ENCODE measurements at regions not wholly inside any gene's neighbourhood (a gene's known extent, or its start where the extent isn't known, plus 50 kb on each side); places are given as distances from the start of the nearest gene placed in this dataset.

- 0 out of 2 replicates have a peak, but pooled peaks cover 4% of the 10 kb centered on the region for H3F3A ChIP-seq (ENCODE audit: insufficient read depth, low read length)
- no peaks in the 10 kb centered on the region for H3K36me3 ChIP-seq (replicated peaks; ENCODE audit: insufficient read depth, low read length)
- no peaks in the 10 kb centered on the region for H3K27me3 ChIP-seq (replicated peaks; ENCODE audit: insufficient read depth, low read length)
- no peak overlapping the region for H3K4me2 ChIP-seq (ENCODE audit: low read depth, low read length)
- no peaks in the 10 kb centered on the region for H3K9me3 ChIP-seq (replicated peaks; ENCODE audit: insufficient read depth, low read length)
- DNase-seq: no peak
- H3K27ac ChIP-seq (ENCODE audit: low read length): no peak overlapping the region
- no peak overlapping the region for H3K9ac ChIP-seq (ENCODE audit: low read length)
- no peak overlapping the region for H3K4me3 ChIP-seq (ENCODE audit: low read length)
- no peak overlapping the region for H2AFZ ChIP-seq (ENCODE audit: low read length)
- no peaks in the 10 kb centered on the region for H4K20me1 ChIP-seq (ENCODE audit: insufficient read depth, low read length)
- H3K79me2 ChIP-seq (ENCODE audit: low read length): no peaks in the 10 kb centered on the region
- peaks cover 15% of the 10 kb centered on the region for H3K4me1 ChIP-seq (ENCODE audit: low read length)
- TF ChIP-seq CTCF (IDR thresholded peaks at IDR 0.05; ENCODE audit: low read length) (no peak), EZH2phosphoT487 (IDR thresholded peaks at IDR 0.05; ENCODE audit: low read length) (no peak), EZH2 (optimal IDR thresholded peaks at IDR 0.05; ENCODE audit: low read depth, low read length) (no peak)
- no peaks in the 10 kb centered on the region for H3K9me2 ChIP-seq (replicated peaks; ENCODE audit: insufficient read depth, low read length)
These were observed 310.2 kb upstream of the SGK1 start for GRCh38 chr6:134628154-134628553.

GRCh38 chr6:134627707-134628106, 309.8 kb upstream of the SGK1 start:
- Histone ChIP-seq H3K4me3 (ENCODE audit: low read length) (no peak overlapping the region), H3K4me2 (ENCODE audit: low read depth, low read length) (no peak overlapping the region), H3K4me1 (ENCODE audit: low read length) (peaks cover 15% of the 10 kb centered on the region), H3K79me2 (ENCODE audit: low read length) (no peaks in the 10 kb centered on the region), H3F3A (ENCODE audit: insufficient read depth, low read length) (0 out of 2 replicates have a peak, but pooled peaks cover 4% of the 10 kb centered on the region), H3K9me2 (replicated peaks; ENCODE audit: insufficient read depth, low read length) (no peaks in the 10 kb centered on the region), H4K20me1 (ENCODE audit: insufficient read depth, low read length) (no peaks in the 10 kb centered on the region), H2AFZ (ENCODE audit: low read length) (no peak overlapping the region), H3K27me3 (replicated peaks; ENCODE audit: insufficient read depth, low read length) (no peaks in the 10 kb centered on the region), H3K27ac (ENCODE audit: low read length) (no peak overlapping the region), H3K36me3 (replicated peaks; ENCODE audit: insufficient read depth, low read length) (no peaks in the 10 kb centered on the region), H3K9me3 (replicated peaks; ENCODE audit: insufficient read depth, low read length) (no peaks in the 10 kb centered on the region), H3K9ac (ENCODE audit: low read length) (no peak overlapping the region)
- no peak for DNase-seq
- TF ChIP-seq CTCF (IDR thresholded peaks at IDR 0.05; ENCODE audit: low read length): no peak
- no peak for TF ChIP-seq EZH2phosphoT487 (IDR thresholded peaks at IDR 0.05; ENCODE audit: low read length)
- no peak for TF ChIP-seq EZH2 (optimal IDR thresholded peaks at IDR 0.05; ENCODE audit: low read depth, low read length)

- H3K4me3 ChIP-seq (ENCODE audit: low read length): no peak overlapping the region
- peaks cover 15% of the 10 kb centered on the region for H3K4me1 ChIP-seq (ENCODE audit: low read length)
- H3K9me2 ChIP-seq (replicated peaks; ENCODE audit: insufficient read depth, low read length): no peaks in the 10 kb centered on the region
- DNase-seq: no peak
- no peaks in the 10 kb centered on the region for H3K36me3 ChIP-seq (replicated peaks; ENCODE audit: insufficient read depth, low read length)
- no peaks in the 10 kb centered on the region for H3K27me3 ChIP-seq (replicated peaks; ENCODE audit: insufficient read depth, low read length)
- no peaks in the 10 kb centered on the region for H4K20me1 ChIP-seq (ENCODE audit: insufficient read depth, low read length)
- no peak overlapping the region for H3K4me2 ChIP-seq (ENCODE audit: low read depth, low read length)
- no peak overlapping the region for H2AFZ ChIP-seq (ENCODE audit: low read length)
- no peaks in the 10 kb centered on the region for H3K79me2 ChIP-seq (ENCODE audit: low read length)
- no peak overlapping the region for H3K27ac ChIP-seq (ENCODE audit: low read length)
- no peaks in the 10 kb centered on the region for H3K9me3 ChIP-seq (replicated peaks; ENCODE audit: insufficient read depth, low read length)
- TF ChIP-seq CTCF (IDR thresholded peaks at IDR 0.05; ENCODE audit: low read length): peak; percentile 26
- no peak for TF ChIP-seq EZH2 (optimal IDR thresholded peaks at IDR 0.05; ENCODE audit: low read depth, low read length)
- TF ChIP-seq EZH2phosphoT487 (IDR thresholded peaks at IDR 0.05; ENCODE audit: low read length): no peak
- no peak overlapping the region for H3K9ac ChIP-seq (ENCODE audit: low read length)
- H3F3A ChIP-seq (ENCODE audit: insufficient read depth, low read length): 0 out of 2 replicates have a peak, but pooled peaks cover 4% of the 10 kb centered on the region
These were observed 308.7 kb upstream of the SGK1 start for GRCh38 chr6:134626589-134626988.
